H1 (cell line): ENCODE measurements at regions not wholly inside any gene's neighbourhood (a gene's known extent, or its start where the extent isn't known, plus 50 kb on each side); places are given as distances from the start of the nearest gene placed in this dataset.

Experiments used
- CTCF ChIA-PET: fragments of 300-600 bp; sonication (Branson Sonifier 250); formaldehyde crosslinking; loops from one replicate; lab custom pipeline; 2021; ENCODE audit not compliant: partially characterized antibody; lab: Charles Lee
- POLR2A ChIA-PET: fragments of 300-600 bp; sonication (Branson Sonifier 250); formaldehyde crosslinking; loops from one replicate; lab custom pipeline; 2021; ENCODE audit warnings: inconsistent platforms; ENCODE audit not compliant: partially characterized antibody; lab: Charles Lee
- DNase-seq, 2 experiments: peaks; one replicate each; pipeline versions ENCODE4 v3.0.0 to v3.0.0-alpha.2; 2010 to 2022; ENCODE audit warnings: low spot score in 2 of 2, low read depth in 1 of 2, mixed read lengths in 1 of 2
- FAIRE-seq: peaks from 2 replicates; lab custom pipeline; 2011; peaks lifted over from hg19 to GRCh38; lab: Jason Lieb, UNC
- H2AFZ ChIP-seq: 2 replicates; pipeline ENCODE4 v1.8.1; 2012; ENCODE audit warnings: low read length, inconsistent platforms
- H2AK5ac ChIP-seq: 2 replicates; pipeline ENCODE4 v1.6.1; 2013; ENCODE audit warnings: low read depth, low read length
- H2BK120ac ChIP-seq: replicated peaks from 2 replicates; pipeline ENCODE3; 2013; ENCODE audit warnings: low read depth, low read length, inconsistent platforms
- H2BK12ac ChIP-seq: 2 replicates; pipeline ENCODE4 v1.6.1; 2013; ENCODE audit warnings: low read depth, low read length
- H2BK15ac ChIP-seq: 2 replicates; pipeline ENCODE4 v1.6.1; 2013; ENCODE audit warnings: low read length
- H2BK20ac ChIP-seq: 2 replicates; pipeline ENCODE4 v1.6.1; 2013; ENCODE audit warnings: low read length
- H2BK5ac ChIP-seq: 2 replicates; pipeline ENCODE4 v1.6.1; 2013; ENCODE audit warnings: low read depth, low read length
- H3K14ac ChIP-seq: 2 replicates; pipeline ENCODE4 v1.6.1; 2013; ENCODE audit warnings: inconsistent platforms; ENCODE audit not compliant: insufficient read length
- H3K18ac ChIP-seq: 2 replicates; pipeline ENCODE4 v1.6.1; 2013; ENCODE audit warnings: low read length; ENCODE audit errors: extremely low read depth
- H3K23ac ChIP-seq: 2 replicates; pipeline ENCODE4 v1.6.1; 2013; ENCODE audit warnings: inconsistent platforms; ENCODE audit not compliant: insufficient read length
- H3K23me2 ChIP-seq: 2 replicates; pipeline ENCODE4 v1.6.1; 2013; ENCODE audit warnings: low read depth, low read length
- H3K27ac ChIP-seq: 2 replicates; pipeline ENCODE4 v1.6.1; 2011; ENCODE audit warnings: low read depth, low read length, inconsistent platforms
- H3K27me3 ChIP-seq, 4 experiments: replicated peaks in 1 of 4; 1 replicate in 1 of 4; 2 replicates in 3 of 4; pipeline versions ENCODE4 v1.6.1 to v1.8.1; 2011 to 2013; ENCODE audit warnings: low read length in 3 of 4, mild to moderate bottlenecking in 3 of 4, inconsistent platforms in 2 of 4, mixed read lengths in 2 of 4, moderate library complexity in 1 of 4; ENCODE audit not compliant: control insufficient read depth in 3 of 4, insufficient read depth in 3 of 4; ENCODE audit errors: extremely low read depth in 1 of 4
- H3K36me3 ChIP-seq, 4 experiments: 2 replicates each; pipeline versions ENCODE4 v1.6.1 to v1.8.1; 2011 to 2013; ENCODE audit warnings: mild to moderate bottlenecking in 4 of 4, low read length in 3 of 4, moderate library complexity in 2 of 4, control low read depth in 1 of 4, inconsistent platforms in 1 of 4; ENCODE audit not compliant: insufficient read depth in 4 of 4, control insufficient read depth in 2 of 4
- H3K4ac ChIP-seq: replicated peaks from 2 replicates; pipeline ENCODE3; 2013; ENCODE audit warnings: low read length, low read depth, mixed read lengths, inconsistent platforms; ENCODE audit not compliant: insufficient read length
- H3K4me1 ChIP-seq, 4 experiments: replicated peaks in 1 of 4; 1 replicate in 1 of 4; 2 replicates in 3 of 4; pipeline versions ENCODE4 v1.6.1 to v1.8.1; 2011 to 2013; ENCODE audit warnings: low read length in 3 of 4, inconsistent platforms in 2 of 4, mixed read lengths in 1 of 4; ENCODE audit not compliant: insufficient read depth in 4 of 4, control insufficient read depth in 3 of 4
- H3K4me2 ChIP-seq, 2 experiments: 2 replicates each; pipeline versions ENCODE4 v1.6.1 to v1.8.1; 2011 to 2013; ENCODE audit warnings: low read depth in 2 of 2, low read length in 2 of 2, control low read depth in 1 of 2, inconsistent platforms in 1 of 2, mild to moderate bottlenecking in 1 of 2; ENCODE audit not compliant: insufficient read depth in 1 of 2
- H3K4me3 ChIP-seq, 4 experiments: fragments of 200-600, 300-600 bp in 1 of 4; sonication (generic), shearing (Covaris generic), sonication (Bioruptor Twin) in 1 of 4; 2 replicates each; pipeline versions ENCODE4 v1.5.1 to v1.8.1; 2011 to 2016; ENCODE audit warnings: low read length in 4 of 4, low read depth in 3 of 4, control low read depth in 2 of 4, inconsistent platforms in 2 of 4, mild to moderate bottlenecking in 2 of 4, mixed read lengths in 1 of 4, moderate library complexity in 1 of 4; ENCODE audit not compliant: insufficient read depth in 2 of 4; ENCODE audit errors: extremely low read depth in 1 of 4
- H3K56ac ChIP-seq: replicated peaks from 2 replicates; pipeline ENCODE3; 2013; ENCODE audit warnings: low read depth, mild to moderate bottlenecking, mixed read lengths, low read length, inconsistent platforms; ENCODE audit not compliant: insufficient read length
- H3K79me1 ChIP-seq: 2 replicates; pipeline ENCODE4 v1.6.1; 2013; ENCODE audit warnings: low read depth, low read length, control low read depth
- H3K79me2 ChIP-seq, 2 experiments: 2 replicates each; pipeline versions ENCODE4 v1.6.1 to v1.8.1; 2012 to 2013; ENCODE audit warnings: low read length in 2 of 2, mild to moderate bottlenecking in 2 of 2, inconsistent platforms in 1 of 2; ENCODE audit not compliant: insufficient read depth in 2 of 2, control insufficient read depth in 1 of 2
- H3K9ac ChIP-seq, 4 experiments: replicated peaks in 1 of 4; 1 replicate in 1 of 4; 2 replicates in 3 of 4; pipeline versions ENCODE4 v1.6.1 to v1.8.1; 2011 to 2013; ENCODE audit warnings: low read depth in 3 of 4, low read length in 3 of 4, control low read depth in 2 of 4, mild to moderate bottlenecking in 2 of 4, moderate library complexity in 2 of 4, inconsistent platforms in 1 of 4; ENCODE audit errors: extremely low read depth in 1 of 4
- H3K9me3 ChIP-seq, 2 experiments: 2 replicates each; pipeline versions ENCODE4 v1.6.1 to v1.8.1; 2012 to 2013; ENCODE audit warnings: mild to moderate bottlenecking in 2 of 2, moderate library complexity in 2 of 2, control low read depth in 1 of 2, inconsistent platforms in 1 of 2, low read depth in 1 of 2, low read length in 1 of 2, mixed read lengths in 1 of 2; ENCODE audit not compliant: insufficient read depth in 2 of 2
- H4K20me1 ChIP-seq, 2 experiments: replicated peaks in 1 of 2; 2 replicates each; pipeline versions ENCODE3 to v1.8.1; 2011 to 2013; ENCODE audit warnings: inconsistent platforms in 2 of 2, low read length in 2 of 2, mild to moderate bottlenecking in 1 of 2; ENCODE audit not compliant: insufficient read depth in 2 of 2, control insufficient read depth in 1 of 2
- H4K5ac ChIP-seq: 2 replicates; pipeline ENCODE4 v1.6.1; 2013; ENCODE audit warnings: low read length, low read depth, mixed read lengths, inconsistent platforms; ENCODE audit not compliant: insufficient read length
- H4K8ac ChIP-seq: 2 replicates; pipeline ENCODE4 v1.8.0; 2013; ENCODE audit warnings: mild to moderate bottlenecking, moderate library complexity, low read length, inconsistent platforms; ENCODE audit not compliant: insufficient read depth; ENCODE audit errors: extremely low read depth
- H4K91ac ChIP-seq: replicated peaks from 2 replicates; pipeline ENCODE3; 2013; ENCODE audit warnings: low read length, mixed read lengths, inconsistent platforms; ENCODE audit not compliant: insufficient read length
- BACH1 ChIP-seq: IDR thresholded peaks from 2 replicates; pipeline ENCODE4 v1.6.1; 2012; ENCODE audit warnings: low read length, improper control_type of control experiment
- CREB1 ChIP-seq: IDR thresholded peaks from 2 replicates; pipeline ENCODE4 v1.6.1; 2012; ENCODE audit warnings: inconsistent platforms
- E2F6 ChIP-seq: IDR thresholded peaks from 2 replicates; pipeline ENCODE4 v1.6.1; 2012; ENCODE audit warnings: inconsistent platforms
- EP300 ChIP-seq, 2 experiments: IDR thresholded peaks; 1 replicate in 1 of 2; 2 replicates in 1 of 2; pipeline ENCODE4 v1.6.1; 2011 to 2012; ENCODE audit warnings: low read depth in 2 of 2, low read length in 2 of 2, mild to moderate bottlenecking in 2 of 2, borderline replicate concordance in 1 of 2, inconsistent platforms in 1 of 2, moderate library complexity in 1 of 2
- GTF2F1 ChIP-seq: IDR thresholded peaks from 2 replicates; pipeline ENCODE4 v1.6.1; 2012; ENCODE audit warnings: low read depth, low read length, improper control_type of control experiment, borderline replicate concordance
- KDM1A ChIP-seq: fragments of 200-600, 300-600 bp; sonication (generic); IDR thresholded peaks from 2 replicates; pipeline ENCODE4 v1.7.1; 2016; ENCODE audit warnings: mild to moderate bottlenecking, low read length, borderline replicate concordance
- NANOG ChIP-seq: IDR thresholded peaks from 2 replicates; pipeline ENCODE4 v1.6.1; 2011; ENCODE audit warnings: low read length, low read depth, mild to moderate bottlenecking, inconsistent platforms; ENCODE audit not compliant: insufficient read depth, poor library complexity, severe bottlenecking
- POLR2AphosphoS5 ChIP-seq: IDR thresholded peaks from 2 replicates; pipeline ENCODE4 v1.6.1; 2011; ENCODE audit warnings: low read depth, low read length
- RFX5 ChIP-seq: IDR thresholded peaks from 2 replicates; pipeline ENCODE4 v1.6.1; 2011; ENCODE audit warnings: low read depth, low read length, improper control_type of control experiment, borderline replicate concordance
- RNF2 ChIP-seq: fragments of 200-900, 300-1000 bp; sonication (generic); IDR thresholded peaks from 2 replicates; pipeline ENCODE4 v1.7.1; 2016; ENCODE audit warnings: borderline replicate concordance, low read depth, mild to moderate bottlenecking, antibody characterized with exemption, low read length; ENCODE audit not compliant: poor library complexity, severe bottlenecking; ENCODE audit errors: missing control alignments
- SAP30 ChIP-seq: fragments of 300-600 bp; sonication (generic); IDR thresholded peaks from 2 replicates; pipeline ENCODE4 v1.7.1; 2012; ENCODE audit warnings: low read length, moderate library complexity, mild to moderate bottlenecking, inconsistent platforms; ENCODE audit not compliant: insufficient read depth, insufficient replicate concordance
- WGBS, 2 experiments: shearing (Covaris generic) in 1 of 2; methylation state at CpG; one replicate each; pipeline versions ENCODE4 v1.1.6 to v1.1.7; 2013 to 2015; ENCODE audit warnings: low lambda C conversion rate in 2 of 2, mixed read lengths in 2 of 2, inconsistent platforms in 1 of 2, low coverage in 1 of 2, missing lambda C conversion rate in 1 of 2; ENCODE audit not compliant: insufficient replicate concordance in 2 of 2, insufficient coverage in 1 of 2, insufficient read length in 1 of 2; ENCODE audit errors: extremely low coverage in 1 of 2, missing lambda C conversion rate in 1 of 2; 5-methylcytosine and 5-hydroxymethylcytosine counted together

- no peaks in the 10 kb centered on the region for H3K9me3 ChIP-seq
- H3K14ac ChIP-seq = no peak overlapping the region
- H3K36me3 ChIP-seq = no peaks in the 10 kb centered on the region
- no peak overlapping the region for H3K56ac ChIP-seq
- H2BK20ac ChIP-seq = no peak overlapping the region
- no peak for TF ChIP-seq NANOG
- no peak for TF ChIP-seq BACH1
- TF ChIP-seq RFX5 = no peak
- TF ChIP-seq EP300 (IDR thresholded peaks at IDR 0.05; ENCODE audit: borderline replicate concordance in 1 of 2, low read depth in 2 of 2, low read length in 2 of 2) = no peak
- no peak for TF ChIP-seq GTF2F1
- no peak for TF ChIP-seq E2F6
- no peak for TF ChIP-seq POLR2AphosphoS5
- no peak for TF ChIP-seq CREB1
- TF ChIP-seq SAP30 = no peak
- TF ChIP-seq RNF2 = no peak
- TF ChIP-seq KDM1A = no peak
- no peak overlapping the region for H2BK120ac ChIP-seq
- H4K5ac ChIP-seq = no peak overlapping the region
- H3K23ac ChIP-seq = no peak overlapping the region
- H3K18ac ChIP-seq = no peak overlapping the region
- no peak overlapping the region for H3K27ac ChIP-seq
- no peak overlapping the region for H3K4me3 ChIP-seq
- H3K4me1 ChIP-seq = no peaks in the 10 kb centered on the region
- DNase-seq (no peak), FAIRE-seq (no peak)
- H4K91ac ChIP-seq = no peak overlapping the region
- H3K4ac ChIP-seq = no peak overlapping the region
- H3K79me1 ChIP-seq = no peaks in the 10 kb centered on the region
- CTCF ChIA-PET = interaction anchor here (0.7 kb wide), 1 partner anchor 317 kb away, joined by 3 read pairs; no protein-coding TSS in a partner anchor
- H2AFZ ChIP-seq = no peak overlapping the region
- no peak overlapping the region for H2AK5ac ChIP-seq
- H3K9ac ChIP-seq = no peak overlapping the region
- no peaks in the 10 kb centered on the region for H4K20me1 ChIP-seq
- POLR2A ChIA-PET = no interaction called here
- H3K4me2 ChIP-seq = no peak overlapping the region
- H3K79me2 ChIP-seq = no peaks in the 10 kb centered on the region
- no peak overlapping the region for H4K8ac ChIP-seq
- no peaks in the 10 kb centered on the region for H3K27me3 ChIP-seq
- no peak overlapping the region for H2BK12ac ChIP-seq
- no peak overlapping the region for H2BK15ac ChIP-seq
- no peaks in the 10 kb centered on the region for H3K23me2 ChIP-seq
- 96% methylated on average over 2 of the region's 2 CpGs; no CpG with 5 or more reads in 1 of the 2 experiments for WGBS, 2 experiments
- H2BK5ac ChIP-seq = no peak overlapping the region
These were observed 399.5 kb upstream of the MIR17HG start for GRCh38 chr13:90947976-90948375.
